GM12878 (cell line): ENCODE measurements at regions not wholly inside any gene's neighbourhood (a gene's known extent, or its start where the extent isn't known, plus 50 kb on each side); places are given as distances from the start of the nearest gene placed in this dataset.

Source experiments
- ATAC-seq: fragments of 200-7000 bp; cut with Tn5 transposase; 3 replicates; pipeline ENCODE4 v1.9.1; 2020; ENCODE audit warnings: mild to moderate bottlenecking, moderate library complexity
- BruUV-seq: library from RNA; stranded (reverse); fragments of 400-500 nt; replicated peaks from 2 replicates; lab custom pipeline; 2021; lab: Mats Ljungman, UMichigan
- CTCF ChIA-PET: fragments of 300-600 bp; sonication (Branson Sonifier 250); formaldehyde crosslinking; extraction: SDS; loops from one replicate; lab custom pipeline; 2021; ENCODE audit warnings: inconsistent platforms; lab: Yijun Ruan, JAX
- POLR2A ChIA-PET: fragments of 350-600 bp; formaldehyde crosslinking; extraction: SDS; loops from one replicate; lab custom pipeline; 2021; ENCODE audit warnings: inconsistent platforms; lab: Charles Lee
- RAD21 ChIA-PET: fragments of 300-600 bp; sonication (Branson Sonifier 250); formaldehyde crosslinking; loops from one replicate; lab custom pipeline; 2023; ENCODE audit warnings: antibody characterized with exemption; ENCODE audit not compliant: unreplicated experiment; lab: Charles Lee
- SMC1A ChIA-PET: fragments of 300-600 bp; sonication (Branson Sonifier 250); formaldehyde crosslinking; loops from one replicate; lab custom pipeline; 2023; ENCODE audit not compliant: unreplicated experiment, uncharacterized antibody; lab: Charles Lee
- DNase-seq: peaks from one replicate; pipeline ENCODE4 v3.0.0-alpha.2; 2011; ENCODE audit warnings: low read depth, low spot score
- FAIRE-seq: peaks from 3 replicates; lab custom pipeline; 2011; peaks lifted over from hg19 to GRCh38; lab: Jason Lieb, UNC
- H2AFZ ChIP-seq: 2 replicates; pipeline ENCODE4 v1.6.0; 2011; ENCODE audit warnings: low read depth, low read length, control low read depth; ENCODE audit not compliant: control insufficient read depth
- H3K27ac ChIP-seq: 2 replicates; pipeline ENCODE4 v1.5.1; 2011; ENCODE audit warnings: control low read depth; ENCODE audit not compliant: control insufficient read depth, insufficient read depth
- H3K27me3 ChIP-seq, 2 experiments: replicated peaks in 1 of 2; 2 replicates each; pipeline versions ENCODE4 v1.6.0 to v1.6.1; 2011; ENCODE audit warnings: low read length in 1 of 2; ENCODE audit not compliant: control insufficient read depth in 2 of 2, insufficient read depth in 2 of 2
- H3K36me3 ChIP-seq, 2 experiments: 2 replicates each; pipeline ENCODE4 v1.5.1; 2011; ENCODE audit warnings: low read length in 1 of 2; ENCODE audit not compliant: control insufficient read depth in 2 of 2, insufficient read depth in 2 of 2
- H3K4me1 ChIP-seq: 2 replicates; pipeline ENCODE4 v1.6.1; 2011; ENCODE audit warnings: mild to moderate bottlenecking, low read length, moderate library complexity, mixed read lengths; ENCODE audit not compliant: control insufficient read depth, insufficient read depth
- H3K4me2 ChIP-seq: 2 replicates; pipeline ENCODE4 v1.6.0; 2011; ENCODE audit warnings: control low read depth; ENCODE audit not compliant: control insufficient read depth, insufficient read depth
- H3K4me3 ChIP-seq: fragments of 200-600 bp; sonication (generic); 2 replicates; pipeline ENCODE4 v1.5.1; 2016
- H3K79me2 ChIP-seq: 2 replicates; pipeline ENCODE4 v1.6.0; 2011; ENCODE audit warnings: low read length; ENCODE audit not compliant: control insufficient read depth, insufficient read depth
- H3K9ac ChIP-seq: 2 replicates; pipeline ENCODE4 v1.8.0; 2011; ENCODE audit warnings: low read length, control low read depth, mixed read lengths; ENCODE audit not compliant: control insufficient read depth, insufficient read depth
- H3K9me3 ChIP-seq: replicated peaks from 3 replicates; pipeline ENCODE4 v1.5.1; 2011; ENCODE audit warnings: mild to moderate bottlenecking, low read length; ENCODE audit not compliant: control insufficient read depth, insufficient read depth
- H4K20me1 ChIP-seq: 2 replicates; pipeline ENCODE4 v1.6.0; 2011; ENCODE audit not compliant: control insufficient read depth, insufficient read depth
- CHD4 ChIP-seq: fragments of 200-600 bp; sonication (generic); IDR thresholded peaks from 2 replicates; pipeline ENCODE4 v1.6.1; 2016; ENCODE audit warnings: mild to moderate bottlenecking
- IRF3 ChIP-seq: fragments of 450-650 bp; IDR thresholded peaks from 2 replicates; pipeline ENCODE4 v1.6.1; 2014; ENCODE audit warnings: mild to moderate bottlenecking
- LARP7 ChIP-seq: fragments of 450-650 bp; IDR thresholded peaks from 2 replicates; pipeline ENCODE4 v1.6.1; 2017; ENCODE audit warnings: mild to moderate bottlenecking
- MEF2B ChIP-seq: fragments of 450-650 bp; IDR thresholded peaks from 2 replicates; pipeline ENCODE4 v1.6.1; 2018; ENCODE audit warnings: mild to moderate bottlenecking, moderate library complexity; ENCODE audit not compliant: partially characterized antibody, poor library complexity, severe bottlenecking
- WGBS: methylation state at CpG from one replicate; pipeline ENCODE4 v1.1.6; 2016; ENCODE audit warnings: low lambda C conversion rate; ENCODE audit not compliant: insufficient replicate concordance, insufficient coverage; ENCODE audit errors: missing lambda C conversion rate; 5-methylcytosine and 5-hydroxymethylcytosine counted together
- in situ Hi-C: fragments of 300-500 bp; cut with MboI; formaldehyde crosslinking; loops from 9 replicates; pipeline ENCODE4 v1.14.3; 2018; ENCODE audit warnings: mixed read lengths
- intact Hi-C: fragments of 100-400 bp; cut with micrococcal nuclease; formaldehyde crosslinking; loops from one replicate; pipeline ENCODE4 v1.14.2; 2022; ENCODE audit not compliant: unreplicated experiment

GRCh38 chr12:115776399-115776798 is 501.1 kb downstream of the MED13L start (continued):
- TF ChIP-seq IRF3, result no peak
- no peak for TF ChIP-seq LARP7

GRCh38 chr12:115774148-115774895 is 503.2 kb downstream of the MED13L start:
- TF ChIP-seq MEF2B (no peak), CHD4 (no peak)
- POLR2A ChIA-PET, result interaction anchor here (0.8 kb wide), 1 partner anchor 18 kb away, joined by 4 read pairs; no protein-coding TSS in a partner anchor
- BruUV-seq, result no TSS peak

More at GRCh38 chr12:115774148-115774895, 503.2 kb downstream of the MED13L start:
- Histone ChIP-seq H3K27ac (no peak overlapping the region), H3K9ac (no peak overlapping the region), H2AFZ (no peak overlapping the region), H4K20me1 (no peaks in the 10 kb centered on the region), H3K36me3 (no peaks in the 10 kb centered on the region), H3K4me1 (no peaks in the 10 kb centered on the region), H3K27me3 (0 out of 4 replicates have a peak, but pooled peaks cover 0 to 2% of the 10 kb centered on the region in 2 experiments), H3K79me2 (no peaks in the 10 kb centered on the region), H3K4me3 (no peak overlapping the region), H3K4me2 (no peak overlapping the region), H3K9me3 (no peaks in the 10 kb centered on the region)
- ChIA-PET RAD21 (no interaction called here), SMC1A (no interaction called here), CTCF (no interaction called here)
- 65% methylated on average over 9 of the region's 9 CpGs for WGBS
- DNase-seq (no peak), FAIRE-seq (no peak), ATAC-seq (no peak)
- in situ Hi-C loops, result no loop called here
- intact Hi-C loops, result no loop called here
